WTC11 (cell line): ENCODE measurements at regions not wholly inside any gene's neighbourhood (a gene's known extent, or its start where the extent isn't known, plus 50 kb on each side); places are given as distances from the start of the nearest gene placed in this dataset.

Experiments
- IRF2 ChIP-seq: sonication (generic); formaldehyde crosslinking; IDR thresholded peaks from 2 replicates; pipeline ENCODE4 v1.8.0; 2022; ENCODE audit warnings: low read depth, missing genetic modification reagents, borderline replicate concordance
- ZBTB21 ChIP-seq: sonication (generic); formaldehyde crosslinking; IDR thresholded peaks from 2 replicates; pipeline ENCODE4 v1.8.1; 2023; ENCODE audit warnings: mild to moderate bottlenecking, missing genetic modification reagents, borderline replicate concordance
- ZNF232 ChIP-seq: sonication (generic); formaldehyde crosslinking; IDR thresholded peaks from 2 replicates; pipeline ENCODE4 v1.8.0; 2022; ENCODE audit warnings: mild to moderate bottlenecking, missing genetic modification reagents
- TF ChIP-seq, protein P1 (sequence below): fragments of 200-600 bp; IDR thresholded peaks from 2 replicates; pipeline ENCODE4 v1.8.0; 2022; ENCODE audit warnings: antibody characterized with exemption
- TF ChIP-seq, protein P2 (sequence below): sonication (generic); formaldehyde crosslinking; IDR thresholded peaks from 2 replicates; pipeline ENCODE4 v1.8.0; 2023; ENCODE audit warnings: missing genetic modification reagents, mild to moderate bottlenecking, borderline replicate concordance
- TF ChIP-seq, protein P3 (sequence below): sonication (generic); formaldehyde crosslinking; conservative IDR thresholded peaks from 2 replicates; pipeline ENCODE4 v1.8.1; 2023; ENCODE audit warnings: mild to moderate bottlenecking, low read depth, missing genetic modification reagents, moderate library complexity

DNA sequence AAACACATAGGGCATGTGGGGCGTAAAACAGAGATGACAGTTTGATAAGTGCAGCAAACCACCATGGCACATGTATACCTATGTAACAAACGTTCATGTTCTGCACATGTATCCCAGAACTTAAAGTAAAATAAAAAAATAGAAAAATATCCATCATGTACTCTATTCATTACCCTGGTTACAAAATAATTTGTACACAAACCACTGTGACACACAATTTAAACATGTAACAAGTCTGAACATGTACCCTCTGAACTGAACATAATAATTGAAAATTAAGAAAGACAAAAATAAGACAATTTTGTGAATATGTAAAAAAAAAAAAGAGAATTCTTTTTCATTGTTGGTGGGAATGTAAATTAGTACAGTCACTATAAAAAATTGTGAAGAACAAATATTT, 379.2 kb downstream of the KDM5D start:
- TF ChIP-seq, protein P1, sequence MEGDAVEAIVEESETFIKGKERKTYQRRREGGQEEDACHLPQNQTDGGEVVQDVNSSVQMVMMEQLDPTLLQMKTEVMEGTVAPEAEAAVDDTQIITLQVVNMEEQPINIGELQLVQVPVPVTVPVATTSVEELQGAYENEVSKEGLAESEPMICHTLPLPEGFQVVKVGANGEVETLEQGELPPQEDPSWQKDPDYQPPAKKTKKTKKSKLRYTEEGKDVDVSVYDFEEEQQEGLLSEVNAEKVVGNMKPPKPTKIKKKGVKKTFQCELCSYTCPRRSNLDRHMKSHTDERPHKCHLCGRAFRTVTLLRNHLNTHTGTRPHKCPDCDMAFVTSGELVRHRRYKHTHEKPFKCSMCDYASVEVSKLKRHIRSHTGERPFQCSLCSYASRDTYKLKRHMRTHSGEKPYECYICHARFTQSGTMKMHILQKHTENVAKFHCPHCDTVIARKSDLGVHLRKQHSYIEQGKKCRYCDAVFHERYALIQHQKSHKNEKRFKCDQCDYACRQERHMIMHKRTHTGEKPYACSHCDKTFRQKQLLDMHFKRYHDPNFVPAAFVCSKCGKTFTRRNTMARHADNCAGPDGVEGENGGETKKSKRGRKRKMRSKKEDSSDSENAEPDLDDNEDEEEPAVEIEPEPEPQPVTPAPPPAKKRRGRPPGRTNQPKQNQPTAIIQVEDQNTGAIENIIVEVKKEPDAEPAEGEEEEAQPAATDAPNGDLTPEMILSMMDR = no peak
- TF ChIP-seq ZBTB21 = no peak
- TF ChIP-seq, protein P2, sequence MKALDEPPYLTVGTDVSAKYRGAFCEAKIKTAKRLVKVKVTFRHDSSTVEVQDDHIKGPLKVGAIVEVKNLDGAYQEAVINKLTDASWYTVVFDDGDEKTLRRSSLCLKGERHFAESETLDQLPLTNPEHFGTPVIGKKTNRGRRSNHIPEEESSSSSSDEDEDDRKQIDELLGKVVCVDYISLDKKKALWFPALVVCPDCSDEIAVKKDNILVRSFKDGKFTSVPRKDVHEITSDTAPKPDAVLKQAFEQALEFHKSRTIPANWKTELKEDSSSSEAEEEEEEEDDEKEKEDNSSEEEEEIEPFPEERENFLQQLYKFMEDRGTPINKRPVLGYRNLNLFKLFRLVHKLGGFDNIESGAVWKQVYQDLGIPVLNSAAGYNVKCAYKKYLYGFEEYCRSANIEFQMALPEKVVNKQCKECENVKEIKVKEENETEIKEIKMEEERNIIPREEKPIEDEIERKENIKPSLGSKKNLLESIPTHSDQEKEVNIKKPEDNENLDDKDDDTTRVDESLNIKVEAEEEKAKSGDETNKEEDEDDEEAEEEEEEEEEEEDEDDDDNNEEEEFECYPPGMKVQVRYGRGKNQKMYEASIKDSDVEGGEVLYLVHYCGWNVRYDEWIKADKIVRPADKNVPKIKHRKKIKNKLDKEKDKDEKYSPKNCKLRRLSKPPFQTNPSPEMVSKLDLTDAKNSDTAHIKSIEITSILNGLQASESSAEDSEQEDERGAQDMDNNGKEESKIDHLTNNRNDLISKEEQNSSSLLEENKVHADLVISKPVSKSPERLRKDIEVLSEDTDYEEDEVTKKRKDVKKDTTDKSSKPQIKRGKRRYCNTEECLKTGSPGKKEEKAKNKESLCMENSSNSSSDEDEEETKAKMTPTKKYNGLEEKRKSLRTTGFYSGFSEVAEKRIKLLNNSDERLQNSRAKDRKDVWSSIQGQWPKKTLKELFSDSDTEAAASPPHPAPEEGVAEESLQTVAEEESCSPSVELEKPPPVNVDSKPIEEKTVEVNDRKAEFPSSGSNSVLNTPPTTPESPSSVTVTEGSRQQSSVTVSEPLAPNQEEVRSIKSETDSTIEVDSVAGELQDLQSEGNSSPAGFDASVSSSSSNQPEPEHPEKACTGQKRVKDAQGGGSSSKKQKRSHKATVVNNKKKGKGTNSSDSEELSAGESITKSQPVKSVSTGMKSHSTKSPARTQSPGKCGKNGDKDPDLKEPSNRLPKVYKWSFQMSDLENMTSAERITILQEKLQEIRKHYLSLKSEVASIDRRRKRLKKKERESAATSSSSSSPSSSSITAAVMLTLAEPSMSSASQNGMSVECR (CRISPR knock-in tag) = no peak
- TF ChIP-seq IRF2 (CRISPR knock-in tag) = no peak
- no peak for TF ChIP-seq ZNF232 (CRISPR knock-in tag)
- TF ChIP-seq, protein P3, sequence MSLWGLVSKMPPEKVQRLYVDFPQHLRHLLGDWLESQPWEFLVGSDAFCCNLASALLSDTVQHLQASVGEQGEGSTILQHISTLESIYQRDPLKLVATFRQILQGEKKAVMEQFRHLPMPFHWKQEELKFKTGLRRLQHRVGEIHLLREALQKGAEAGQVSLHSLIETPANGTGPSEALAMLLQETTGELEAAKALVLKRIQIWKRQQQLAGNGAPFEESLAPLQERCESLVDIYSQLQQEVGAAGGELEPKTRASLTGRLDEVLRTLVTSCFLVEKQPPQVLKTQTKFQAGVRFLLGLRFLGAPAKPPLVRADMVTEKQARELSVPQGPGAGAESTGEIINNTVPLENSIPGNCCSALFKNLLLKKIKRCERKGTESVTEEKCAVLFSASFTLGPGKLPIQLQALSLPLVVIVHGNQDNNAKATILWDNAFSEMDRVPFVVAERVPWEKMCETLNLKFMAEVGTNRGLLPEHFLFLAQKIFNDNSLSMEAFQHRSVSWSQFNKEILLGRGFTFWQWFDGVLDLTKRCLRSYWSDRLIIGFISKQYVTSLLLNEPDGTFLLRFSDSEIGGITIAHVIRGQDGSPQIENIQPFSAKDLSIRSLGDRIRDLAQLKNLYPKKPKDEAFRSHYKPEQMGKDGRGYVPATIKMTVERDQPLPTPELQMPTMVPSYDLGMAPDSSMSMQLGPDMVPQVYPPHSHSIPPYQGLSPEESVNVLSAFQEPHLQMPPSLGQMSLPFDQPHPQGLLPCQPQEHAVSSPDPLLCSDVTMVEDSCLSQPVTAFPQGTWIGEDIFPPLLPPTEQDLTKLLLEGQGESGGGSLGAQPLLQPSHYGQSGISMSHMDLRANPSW (CRISPR knock-in tag) = no peak
